Activated T-cell treated with anti-CD3 and anti-CD28 coated beads, Interleukin-2, amount 50 U/mL, for 1 hour (primary cell): ENCODE measurements at regions not wholly inside any gene's neighbourhood (a gene's known extent, or its start where the extent isn't known, plus 50 kb on each side); places are given as distances from the start of the nearest gene placed in this dataset.
"Not testable (repeated sequence)": the region's sequence is repeated elsewhere in the genome, so short reads cannot be mapped to it uniquely, and the experiment has no call there.

Experiments used
- DNase-seq: peaks from one replicate; pipeline ENCODE4 v3.0.0-alpha.2; 2020

DNA sequence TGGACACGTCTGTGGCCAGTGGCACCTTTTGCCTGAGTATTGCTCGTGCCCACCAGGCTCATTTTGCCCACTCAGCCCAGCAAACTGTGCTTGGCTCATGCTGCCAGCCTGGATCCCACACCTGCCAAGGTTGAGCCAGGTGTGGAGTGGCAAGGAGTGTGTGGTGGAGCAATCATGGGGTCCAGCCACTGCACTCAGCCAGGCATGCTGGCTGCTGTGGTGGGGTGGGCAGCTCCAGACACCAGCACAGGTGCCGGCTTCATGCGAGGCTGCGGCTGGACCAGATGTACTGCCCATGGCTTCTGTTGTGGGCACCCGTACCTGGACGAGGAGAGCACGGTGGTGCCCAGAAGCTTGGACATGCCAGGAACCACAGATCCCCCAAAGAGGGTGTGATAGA lies 364.1 kb downstream of the TMEM38B start:
- DNase-seq: no peak

DNA sequence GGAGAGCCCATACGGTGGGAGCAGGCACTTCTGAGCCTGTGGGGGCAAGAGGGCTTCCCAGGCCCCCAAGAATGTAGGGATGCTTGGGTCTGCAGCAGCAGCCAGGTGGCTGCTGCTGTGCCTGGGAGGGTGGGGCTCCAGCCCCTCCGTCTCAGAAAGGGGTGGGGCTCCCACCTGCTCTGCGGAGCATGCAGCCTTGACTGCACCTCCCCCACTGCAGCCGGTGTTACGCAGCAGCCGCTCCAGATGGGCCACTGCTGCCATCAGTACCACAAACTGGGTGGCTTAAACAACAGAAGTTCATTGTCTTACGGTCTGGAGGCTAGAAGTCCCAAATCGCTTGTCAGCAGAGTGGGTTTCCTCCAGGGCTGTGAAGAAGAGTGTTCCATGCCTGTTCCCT lies 365.5 kb downstream of the TMEM38B start:
- DNase-seq: no peak

DNA sequence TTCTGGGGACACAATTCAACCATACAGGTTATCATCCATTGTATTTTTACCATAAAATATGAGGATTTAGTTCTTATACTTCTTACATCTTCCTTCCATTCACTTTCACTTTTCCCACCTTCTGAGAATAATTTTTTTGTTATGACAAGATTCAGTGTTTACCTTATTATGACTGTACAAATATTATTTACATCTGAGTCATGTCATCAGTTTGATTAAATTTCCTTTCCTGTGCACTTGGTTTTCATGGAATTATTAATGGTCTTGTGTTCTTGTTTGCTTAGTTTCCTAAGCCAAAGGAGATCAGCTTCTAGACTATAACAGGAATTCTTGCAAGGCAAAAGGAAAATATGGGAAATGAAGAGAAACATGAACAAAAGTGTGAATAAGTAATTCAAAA lies 366.5 kb downstream of the TMEM38B start:
- DNase-seq: no peak

DNA sequence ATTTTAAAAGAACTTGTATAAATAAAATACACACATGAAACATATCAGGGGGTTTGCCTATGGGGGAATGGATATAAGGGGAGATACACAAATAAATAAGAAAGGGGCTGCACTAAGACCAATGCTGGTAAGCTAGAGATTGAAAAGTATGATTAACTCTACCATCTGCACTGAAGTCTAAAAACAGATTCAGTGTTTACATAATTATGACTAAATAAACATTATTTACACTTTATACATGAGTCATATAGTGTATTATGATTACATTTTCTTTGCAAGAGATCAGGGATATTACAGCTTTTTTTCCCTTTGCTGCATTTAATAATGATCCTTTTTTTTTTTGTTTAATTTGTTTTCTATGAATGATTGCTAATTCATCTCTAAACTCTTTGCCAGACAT lies 367.9 kb downstream of the TMEM38B start:
- no peak for DNase-seq

DNA sequence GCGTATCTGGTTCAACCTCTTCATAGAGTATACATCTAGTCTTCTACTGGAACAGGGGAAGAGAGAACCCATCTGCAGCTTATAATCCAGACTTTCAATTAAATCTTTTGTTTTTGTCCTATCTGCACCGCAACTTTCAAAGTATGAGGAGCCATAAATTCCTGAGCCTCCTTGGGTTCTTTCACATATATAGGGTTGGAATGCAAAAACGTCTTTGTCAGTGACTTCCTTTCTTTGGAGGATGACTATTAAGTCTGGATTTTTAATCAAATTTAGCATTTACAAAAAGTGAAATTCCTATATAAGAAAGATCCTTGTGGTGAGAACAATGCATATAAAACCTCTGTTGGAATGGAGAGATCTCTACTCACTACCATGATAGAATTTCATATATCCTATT lies 370.8 kb downstream of the TMEM38B start:
- DNase-seq: no peak

DNA sequence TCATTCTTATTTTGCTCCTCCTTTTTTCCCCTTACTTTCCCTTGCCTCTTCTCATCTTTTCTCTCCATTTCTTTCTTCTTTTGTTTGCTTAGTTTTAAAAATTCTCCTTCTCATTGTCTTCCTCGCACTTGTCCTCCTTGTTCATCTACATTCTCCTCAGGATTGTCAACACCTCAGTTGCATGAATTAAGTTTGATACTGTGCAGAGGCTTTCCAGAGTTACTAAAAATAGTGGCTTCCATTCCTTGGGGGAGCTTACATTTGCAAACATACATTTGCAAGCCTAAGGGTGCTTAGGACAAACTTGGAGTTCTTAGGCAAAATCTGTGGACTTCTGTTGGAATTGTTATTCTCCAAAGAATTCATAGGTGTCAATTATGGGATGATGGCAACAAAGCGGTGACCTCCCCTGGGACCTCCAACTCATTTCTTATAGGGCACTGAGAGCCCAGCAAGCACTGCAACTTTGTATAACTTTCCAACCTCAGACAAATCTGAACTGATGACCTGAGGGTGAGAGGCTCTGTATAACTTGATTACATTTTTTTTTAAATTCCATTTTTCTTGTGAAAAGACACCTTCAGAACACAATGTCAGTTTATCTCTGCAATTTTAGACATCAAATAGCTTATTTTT lies 371.4 kb downstream of the TMEM38B start:
- no peak for DNase-seq

DNA sequence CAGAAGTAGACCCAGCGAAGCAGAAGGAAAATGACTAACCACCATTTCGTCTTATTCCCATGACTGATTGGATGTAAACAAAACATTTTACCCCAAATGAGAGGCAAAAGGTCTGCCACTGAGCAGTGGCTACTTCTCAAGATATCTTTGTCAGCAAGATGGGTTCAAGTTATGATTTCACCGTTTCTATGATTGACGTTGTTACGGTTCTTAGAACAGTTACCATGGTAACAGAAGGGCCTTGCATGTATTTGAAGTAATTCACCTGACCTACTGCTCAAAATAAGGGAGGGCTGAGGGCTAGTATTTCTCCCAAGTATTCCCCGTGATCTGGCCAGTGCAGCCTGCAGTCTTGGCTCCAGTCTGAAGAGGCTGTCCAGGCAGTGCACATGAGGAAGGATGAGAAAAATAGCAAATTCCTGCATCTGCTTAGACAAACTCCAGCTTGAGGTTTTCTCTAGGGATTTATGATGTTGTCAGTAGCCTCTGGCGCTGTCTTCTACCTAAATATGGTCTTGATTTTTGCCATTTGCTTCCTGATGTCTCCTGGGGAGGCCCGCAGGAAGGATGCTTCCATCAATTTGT lies 372.7 kb downstream of the TMEM38B start:
- DNase-seq: no peak

DNA sequence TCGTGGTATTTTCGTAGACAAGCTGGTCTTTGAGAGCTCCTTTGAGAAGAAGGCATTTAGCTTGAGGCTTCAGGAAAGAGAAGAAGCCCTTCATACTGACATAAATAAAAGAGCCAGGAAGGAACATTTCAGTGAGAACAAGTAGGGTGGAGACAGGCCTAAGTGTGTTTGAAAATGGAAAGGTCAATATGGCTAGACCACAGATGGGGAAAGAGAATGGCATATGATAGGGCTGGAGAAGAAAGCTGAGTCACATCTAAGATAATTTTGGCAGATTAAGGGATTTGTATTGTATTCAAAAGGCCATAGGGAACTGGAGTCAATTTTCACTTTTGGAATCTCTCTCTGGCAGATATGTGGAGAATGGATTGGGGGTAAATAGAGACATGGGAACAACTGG lies 374.9 kb downstream of the TMEM38B start:
- DNase-seq: no peak

DNA sequence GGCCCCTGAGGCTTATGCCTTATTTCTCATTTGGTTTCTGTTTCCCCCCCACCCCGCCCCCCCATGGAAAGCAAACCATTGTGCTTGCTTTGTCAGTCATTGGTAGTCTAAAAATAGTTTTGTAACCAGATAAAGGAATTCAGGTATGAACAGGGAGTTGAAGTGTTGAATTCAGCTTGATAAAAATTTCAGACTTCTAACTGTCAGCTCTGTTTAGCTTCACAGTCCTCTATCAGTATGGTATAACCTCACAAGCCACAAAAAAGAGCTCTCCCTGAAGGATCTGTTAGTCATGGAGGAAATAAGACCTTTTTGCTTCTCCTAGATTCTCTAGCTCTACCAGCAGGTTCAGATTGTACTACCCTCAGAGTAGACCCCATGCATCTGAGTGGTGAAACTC lies 378.1 kb downstream of the TMEM38B start:
- no peak for DNase-seq

DNA sequence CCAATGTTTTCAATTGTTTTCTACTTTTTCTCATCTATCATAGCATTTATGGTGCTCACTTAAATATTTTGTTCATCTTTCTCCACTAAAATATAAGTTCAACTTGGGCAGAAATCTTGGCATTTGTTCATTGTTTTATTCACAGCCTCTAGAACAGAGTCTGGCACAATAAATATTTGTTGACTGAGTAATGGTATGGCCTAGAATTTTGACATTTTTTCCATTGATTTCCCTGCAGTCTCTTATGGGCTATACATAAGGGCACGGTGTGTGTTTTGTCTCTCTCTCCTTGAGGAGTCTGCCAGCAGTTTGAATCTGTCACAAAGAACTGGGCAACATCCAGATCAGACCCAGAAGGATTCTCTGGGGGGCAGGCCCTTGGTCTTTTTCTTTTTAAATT lies 379.7 kb downstream of the TMEM38B start:
- DNase-seq: no peak

DNA sequence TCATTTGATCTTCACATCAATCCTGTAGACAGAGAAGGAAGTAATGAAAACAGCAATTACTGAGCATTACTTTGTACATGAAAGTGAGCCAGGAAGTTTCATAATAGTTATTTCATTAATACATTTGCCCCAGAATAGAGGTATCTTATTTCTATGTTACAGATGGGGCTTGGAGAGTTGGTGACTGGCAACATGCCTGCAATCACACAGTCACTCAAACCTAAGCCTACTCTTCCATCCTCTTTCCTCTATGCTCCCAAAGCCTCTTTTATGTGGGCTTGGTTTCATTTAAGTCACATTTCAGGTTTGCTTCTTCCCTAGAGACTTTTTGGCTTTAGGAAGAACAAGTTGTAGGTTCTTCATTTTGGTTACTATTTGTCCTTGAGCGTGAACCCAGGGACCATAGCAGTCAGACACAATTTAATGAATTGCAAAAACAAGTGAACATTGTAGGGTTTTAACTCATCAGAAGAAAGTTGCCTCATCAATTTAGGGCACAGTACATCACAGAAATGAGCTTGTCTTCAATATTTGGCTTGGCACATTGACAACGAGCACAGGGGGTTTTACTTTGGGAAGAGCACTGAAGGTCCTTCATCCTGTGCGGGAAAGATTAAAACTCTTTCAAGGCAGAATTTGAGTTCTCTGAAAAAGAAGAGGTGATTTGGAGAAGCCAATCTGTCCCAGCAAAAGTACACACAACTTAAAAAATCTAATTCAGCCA lies 381.1 kb downstream of the TMEM38B start:
- DNase-seq: no peak

DNA sequence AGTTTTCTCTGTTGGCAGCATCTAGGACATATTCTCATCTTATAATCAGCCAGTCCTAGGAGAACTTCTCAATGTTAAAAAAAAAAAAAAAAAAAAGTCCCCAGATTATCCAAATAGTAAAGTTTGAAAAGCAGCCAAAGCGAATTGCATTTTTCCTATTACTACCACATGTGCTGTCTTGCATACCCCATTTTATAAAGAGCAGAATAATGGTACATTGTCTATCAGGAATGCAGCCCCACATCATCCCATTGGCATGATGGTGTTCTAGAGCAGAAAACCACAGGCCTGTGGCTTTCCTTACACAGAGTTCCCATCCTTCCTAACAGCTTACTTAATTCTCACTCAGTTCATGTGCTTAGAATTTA lies 381.6 kb downstream of the TMEM38B start:
- no peak for DNase-seq

DNA sequence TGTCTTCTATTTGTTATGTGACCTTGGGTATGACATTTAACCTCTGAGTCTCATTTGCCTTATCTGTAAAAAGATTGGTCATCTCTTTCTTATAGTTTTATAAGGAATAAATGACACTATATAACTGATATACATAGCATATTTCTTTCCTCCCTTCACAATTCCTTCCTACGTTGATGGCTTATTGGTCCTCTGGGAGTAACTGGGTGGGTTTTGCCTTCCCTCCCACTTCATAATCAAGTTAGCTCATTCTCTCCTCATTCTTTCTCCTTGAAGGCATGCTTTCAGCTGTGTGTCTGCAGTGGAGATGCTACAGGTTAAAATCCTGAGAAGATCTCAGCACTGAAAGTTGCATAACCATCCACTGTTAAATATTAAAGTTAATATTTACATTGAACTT lies 382.4 kb downstream of the TMEM38B start:
- no peak for DNase-seq

DNA sequence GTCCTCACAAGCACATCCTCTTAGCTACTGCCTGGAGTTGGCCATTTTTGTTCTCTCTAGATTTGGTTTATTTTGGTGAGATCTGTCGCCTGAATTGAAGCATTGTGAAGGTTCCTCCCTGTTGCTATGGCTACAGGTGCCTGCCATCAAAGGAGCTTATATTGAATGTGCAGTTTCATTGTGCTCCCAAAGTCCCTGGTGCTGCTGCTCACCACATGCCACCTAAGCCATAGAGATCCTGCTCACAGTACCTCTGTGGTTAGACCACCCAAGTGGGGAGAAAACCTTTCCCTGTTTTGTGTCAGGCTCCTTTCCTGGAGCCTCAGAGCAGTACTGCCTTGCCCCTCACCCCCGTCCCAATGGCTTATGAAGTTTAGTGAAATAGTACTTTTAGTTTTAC lies 383.4 kb downstream of the TMEM38B start:
- DNase-seq: no peak

DNA sequence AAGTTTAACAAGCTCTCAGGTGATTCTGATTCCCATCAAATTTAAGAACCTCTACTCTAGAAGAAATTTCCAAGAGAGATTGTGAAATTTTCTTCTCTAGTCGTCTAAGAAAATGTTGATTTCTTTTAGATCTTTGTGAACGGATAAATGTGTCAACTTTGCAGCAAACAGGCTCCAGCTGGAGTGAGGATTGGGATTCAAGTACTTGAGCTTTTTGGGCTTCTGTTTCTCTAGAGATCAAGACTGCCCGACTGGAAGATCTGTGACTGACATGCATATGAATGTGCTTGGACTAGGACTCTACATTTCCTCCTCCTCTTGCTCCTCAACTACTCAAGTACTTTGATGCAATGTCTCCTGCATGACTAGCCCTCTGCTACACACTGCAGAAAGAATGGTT lies 388.3 kb downstream of the TMEM38B start:
- no peak for DNase-seq

DNA sequence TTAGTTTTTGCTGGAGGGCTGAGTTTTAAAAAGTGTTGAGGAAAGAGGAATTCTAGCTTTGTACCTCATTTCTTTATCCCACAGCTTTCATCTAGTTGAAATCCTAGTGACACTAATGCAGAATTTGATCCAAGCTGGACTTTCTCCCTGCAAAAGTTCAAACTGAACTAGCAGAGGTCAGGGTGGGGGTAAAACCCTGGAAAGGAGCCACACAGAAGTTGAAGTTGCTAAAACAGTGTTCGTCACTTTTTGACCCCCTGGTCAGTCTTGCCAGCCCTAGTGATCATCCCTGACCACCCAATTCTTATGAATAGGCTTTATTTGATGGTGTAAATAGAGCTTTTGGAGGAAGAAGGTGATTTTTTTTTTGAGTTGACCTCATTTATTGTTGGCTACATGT lies 390.4 kb downstream of the TMEM38B start:
- no peak for DNase-seq

DNA sequence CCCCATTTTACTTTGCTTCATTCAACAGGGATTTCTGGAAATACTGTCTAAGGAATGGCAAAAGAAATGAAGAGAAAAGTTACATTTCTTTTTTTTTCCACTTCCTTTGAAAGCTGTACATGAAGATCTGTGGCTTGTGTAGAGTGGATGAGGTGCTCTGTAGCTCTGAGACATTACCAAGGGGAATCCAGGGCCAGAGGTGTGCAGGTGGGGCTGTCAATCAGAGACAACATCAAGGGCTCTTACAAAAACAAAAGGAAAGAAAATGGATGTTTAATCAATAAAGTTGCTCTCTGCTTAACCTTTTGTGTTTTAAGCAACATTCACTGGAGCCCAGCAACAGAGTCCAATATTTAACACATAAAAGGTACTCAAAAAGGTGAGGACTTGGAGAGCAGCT lies 391.1 kb downstream of the TMEM38B start:
- DNase-seq: no peak

DNA sequence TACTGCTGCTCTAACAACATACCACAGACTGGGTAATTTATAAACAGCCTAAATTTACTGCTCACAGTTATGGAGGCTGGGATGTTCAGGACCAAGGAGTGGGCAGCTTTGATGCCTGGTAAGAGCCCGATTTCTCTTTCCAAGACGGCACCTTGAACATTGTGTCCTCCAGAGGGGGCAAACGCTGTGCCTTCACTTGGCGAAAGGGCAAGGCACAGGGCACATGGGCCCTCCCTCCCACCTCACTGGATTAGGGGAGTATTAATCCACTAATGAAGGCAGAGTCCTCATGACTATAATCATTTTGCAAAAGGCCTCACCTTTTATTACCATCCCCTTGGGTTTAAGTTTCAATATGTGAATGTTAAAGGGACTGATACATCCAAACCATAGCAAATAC lies 397.7 kb downstream of the TMEM38B start:
- DNase-seq: no peak

DNA sequence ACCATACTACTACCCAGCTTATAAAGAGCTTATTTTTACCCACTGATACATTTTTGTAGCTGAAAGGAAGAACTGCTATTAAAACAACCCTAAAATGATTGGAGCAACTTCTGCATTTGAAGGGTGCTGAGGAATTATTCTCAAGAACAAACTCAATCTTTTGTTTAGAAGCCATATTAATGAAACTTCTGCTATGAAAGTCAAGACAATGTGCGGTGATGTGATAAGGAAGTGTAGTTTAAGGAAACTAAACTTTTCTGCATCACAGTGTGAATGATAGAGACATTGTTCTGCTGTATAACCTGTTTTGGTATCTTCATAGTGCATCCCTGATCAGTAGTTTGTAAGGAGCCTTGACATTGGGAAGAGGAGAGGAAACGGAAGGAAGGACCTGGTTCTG lies 408.5 kb downstream of the TMEM38B start:
- DNase-seq: no peak

DNA sequence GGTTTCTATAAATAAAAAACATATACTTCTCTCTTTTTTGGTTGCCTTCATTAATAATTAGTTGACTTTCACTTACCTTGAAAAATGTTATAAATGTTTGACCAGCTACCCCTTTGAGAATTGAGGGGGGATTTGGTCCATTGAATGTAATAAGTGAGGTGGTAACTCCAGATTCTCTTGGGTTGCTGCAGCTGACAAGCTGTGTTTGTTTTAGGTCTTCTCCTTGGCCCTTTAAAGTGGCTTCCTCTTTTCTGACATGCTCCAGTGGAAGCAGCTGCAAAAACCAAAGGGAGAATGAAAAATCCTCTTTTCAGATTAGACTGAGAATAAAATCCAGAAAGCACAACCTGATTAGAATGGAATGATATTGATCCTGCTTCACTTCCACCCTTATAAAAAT lies 410.5 kb downstream of the TMEM38B start:
- DNase-seq: no peak

DNA sequence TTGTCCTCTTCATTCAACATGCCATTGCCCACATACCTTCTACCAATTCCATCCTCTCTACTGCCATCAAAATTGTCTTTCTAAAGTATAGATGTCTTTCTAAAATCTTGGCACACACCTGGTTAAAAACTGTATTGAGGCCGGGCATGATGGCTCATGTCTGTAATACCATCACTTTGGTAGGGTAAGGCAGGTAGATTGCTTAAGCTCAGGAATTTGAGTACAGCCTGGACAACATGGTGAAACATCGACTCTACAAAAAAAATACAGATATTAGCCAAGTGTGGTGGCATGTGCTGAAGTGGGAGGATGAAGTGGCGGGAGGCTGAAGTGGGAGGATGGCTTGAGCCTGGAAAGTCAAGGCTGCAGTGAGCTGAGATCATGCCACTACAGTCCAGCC lies 412.1 kb downstream of the TMEM38B start:
- no peak for DNase-seq

DNA sequence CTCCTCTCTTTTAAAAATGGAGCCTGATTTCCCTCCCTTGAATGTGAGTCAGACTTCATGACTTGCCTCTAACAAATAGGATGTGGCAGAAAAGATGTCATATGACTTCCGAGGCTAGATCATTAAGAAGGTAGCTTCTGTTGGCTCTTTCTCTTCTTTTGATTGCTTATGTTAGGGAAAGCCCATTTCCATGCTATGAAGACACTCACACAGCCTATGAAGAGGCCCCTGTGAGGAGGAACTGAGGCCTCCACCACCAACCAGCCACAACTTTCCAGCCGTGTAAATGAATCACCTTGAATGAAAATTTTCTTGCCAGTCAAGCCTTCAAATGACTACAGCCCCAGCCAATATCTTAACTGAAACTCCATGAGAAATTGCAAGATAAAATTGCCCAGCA lies 413.4 kb downstream of the TMEM38B start:
- no peak for DNase-seq

DNA sequence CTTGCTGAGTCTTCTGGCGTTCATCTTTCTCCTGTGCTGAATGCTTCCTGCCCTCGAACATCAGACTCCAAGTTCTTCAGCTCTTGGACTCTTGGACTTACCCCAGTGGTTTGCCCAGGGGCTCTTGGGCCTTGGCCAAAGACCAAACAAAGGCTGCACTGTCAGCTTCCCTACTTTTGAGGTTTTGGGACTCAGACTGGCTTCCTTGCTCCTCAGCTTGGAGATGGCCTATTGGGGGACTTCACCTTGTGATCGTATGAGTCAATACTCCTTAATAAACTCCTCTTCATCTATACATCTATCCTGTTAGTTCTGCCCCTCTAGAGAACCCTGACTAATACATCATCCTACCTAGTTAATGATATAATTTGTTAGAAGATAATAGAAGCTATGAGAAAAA lies 415.4 kb downstream of the TMEM38B start:
- DNase-seq: not testable (repeated sequence)

DNA sequence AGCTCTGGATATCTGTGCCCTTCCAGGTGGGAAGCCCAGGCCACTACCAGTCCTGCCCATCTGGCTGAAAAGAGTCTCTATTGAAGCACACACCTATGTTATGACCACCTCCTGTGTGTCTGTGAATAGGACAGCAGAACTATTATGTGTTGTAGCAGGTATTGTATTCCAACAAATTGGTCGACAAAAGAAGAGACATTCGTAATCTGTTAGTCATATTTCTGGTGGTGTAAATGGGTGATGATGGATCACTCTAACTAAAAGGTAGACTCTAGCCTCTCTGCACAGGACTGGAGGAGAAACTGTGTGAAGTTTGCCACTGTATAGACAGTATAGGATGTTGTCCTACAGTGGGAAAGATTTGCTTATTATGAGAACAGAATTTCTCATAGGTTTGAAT lies 416.1 kb downstream of the TMEM38B start:
- no peak for DNase-seq
